H1 (cell line): ENCODE measurements at regions not wholly inside any gene's neighbourhood (a gene's known extent, or its start where the extent isn't known, plus 50 kb on each side); places are given as distances from the start of the nearest gene placed in this dataset.

Source experiments
- CTCF ChIA-PET: fragments of 300-600 bp; sonication (Branson Sonifier 250); formaldehyde crosslinking; loops from one replicate; lab custom pipeline; 2021; ENCODE audit not compliant: partially characterized antibody; lab: Charles Lee
- POLR2A ChIA-PET: fragments of 300-600 bp; sonication (Branson Sonifier 250); formaldehyde crosslinking; loops from one replicate; lab custom pipeline; 2021; ENCODE audit warnings: inconsistent platforms; ENCODE audit not compliant: partially characterized antibody; lab: Charles Lee
- DNase-seq, 2 experiments: peaks; one replicate each; pipeline versions ENCODE4 v3.0.0 to v3.0.0-alpha.2; 2010 to 2022; ENCODE audit warnings: low spot score in 2 of 2, low read depth in 1 of 2, mixed read lengths in 1 of 2
- FAIRE-seq: peaks from 2 replicates; lab custom pipeline; 2011; peaks lifted over from hg19 to GRCh38; lab: Jason Lieb, UNC
- H2AFZ ChIP-seq: 2 replicates; pipeline ENCODE4 v1.8.1; 2012; ENCODE audit warnings: low read length, inconsistent platforms
- H2AK5ac ChIP-seq: 2 replicates; pipeline ENCODE4 v1.6.1; 2013; ENCODE audit warnings: low read depth, low read length
- H2BK120ac ChIP-seq: replicated peaks from 2 replicates; pipeline ENCODE3; 2013; ENCODE audit warnings: low read depth, low read length, inconsistent platforms
- H2BK12ac ChIP-seq: 2 replicates; pipeline ENCODE4 v1.6.1; 2013; ENCODE audit warnings: low read depth, low read length
- H2BK15ac ChIP-seq: 2 replicates; pipeline ENCODE4 v1.6.1; 2013; ENCODE audit warnings: low read length
- H2BK20ac ChIP-seq: 2 replicates; pipeline ENCODE4 v1.6.1; 2013; ENCODE audit warnings: low read length
- H2BK5ac ChIP-seq: 2 replicates; pipeline ENCODE4 v1.6.1; 2013; ENCODE audit warnings: low read depth, low read length
- H3K14ac ChIP-seq: 2 replicates; pipeline ENCODE4 v1.6.1; 2013; ENCODE audit warnings: inconsistent platforms; ENCODE audit not compliant: insufficient read length
- H3K18ac ChIP-seq: 2 replicates; pipeline ENCODE4 v1.6.1; 2013; ENCODE audit warnings: low read length; ENCODE audit errors: extremely low read depth
- H3K23ac ChIP-seq: 2 replicates; pipeline ENCODE4 v1.6.1; 2013; ENCODE audit warnings: inconsistent platforms; ENCODE audit not compliant: insufficient read length
- H3K23me2 ChIP-seq: 2 replicates; pipeline ENCODE4 v1.6.1; 2013; ENCODE audit warnings: low read depth, low read length
- H3K27ac ChIP-seq: 2 replicates; pipeline ENCODE4 v1.6.1; 2011; ENCODE audit warnings: low read depth, low read length, inconsistent platforms
- H3K27me3 ChIP-seq, 4 experiments: replicated peaks in 1 of 4; 1 replicate in 1 of 4; 2 replicates in 3 of 4; pipeline versions ENCODE4 v1.6.1 to v1.8.1; 2011 to 2013; ENCODE audit warnings: low read length in 3 of 4, mild to moderate bottlenecking in 3 of 4, inconsistent platforms in 2 of 4, mixed read lengths in 2 of 4, moderate library complexity in 1 of 4; ENCODE audit not compliant: control insufficient read depth in 3 of 4, insufficient read depth in 3 of 4; ENCODE audit errors: extremely low read depth in 1 of 4
- H3K36me3 ChIP-seq, 4 experiments: 2 replicates each; pipeline versions ENCODE4 v1.6.1 to v1.8.1; 2011 to 2013; ENCODE audit warnings: mild to moderate bottlenecking in 4 of 4, low read length in 3 of 4, moderate library complexity in 2 of 4, control low read depth in 1 of 4, inconsistent platforms in 1 of 4; ENCODE audit not compliant: insufficient read depth in 4 of 4, control insufficient read depth in 2 of 4
- H3K4ac ChIP-seq: replicated peaks from 2 replicates; pipeline ENCODE3; 2013; ENCODE audit warnings: low read length, low read depth, mixed read lengths, inconsistent platforms; ENCODE audit not compliant: insufficient read length
- H3K4me1 ChIP-seq, 4 experiments: replicated peaks in 1 of 4; 1 replicate in 1 of 4; 2 replicates in 3 of 4; pipeline versions ENCODE4 v1.6.1 to v1.8.1; 2011 to 2013; ENCODE audit warnings: low read length in 3 of 4, inconsistent platforms in 2 of 4, mixed read lengths in 1 of 4; ENCODE audit not compliant: insufficient read depth in 4 of 4, control insufficient read depth in 3 of 4
- H3K4me2 ChIP-seq, 2 experiments: 2 replicates each; pipeline versions ENCODE4 v1.6.1 to v1.8.1; 2011 to 2013; ENCODE audit warnings: low read depth in 2 of 2, low read length in 2 of 2, control low read depth in 1 of 2, inconsistent platforms in 1 of 2, mild to moderate bottlenecking in 1 of 2; ENCODE audit not compliant: insufficient read depth in 1 of 2
- H3K4me3 ChIP-seq, 4 experiments: fragments of 200-600, 300-600 bp in 1 of 4; sonication (generic), shearing (Covaris generic), sonication (Bioruptor Twin) in 1 of 4; 2 replicates each; pipeline versions ENCODE4 v1.5.1 to v1.8.1; 2011 to 2016; ENCODE audit warnings: low read length in 4 of 4, low read depth in 3 of 4, control low read depth in 2 of 4, inconsistent platforms in 2 of 4, mild to moderate bottlenecking in 2 of 4, mixed read lengths in 1 of 4, moderate library complexity in 1 of 4; ENCODE audit not compliant: insufficient read depth in 2 of 4; ENCODE audit errors: extremely low read depth in 1 of 4
- H3K56ac ChIP-seq: replicated peaks from 2 replicates; pipeline ENCODE3; 2013; ENCODE audit warnings: low read depth, mild to moderate bottlenecking, mixed read lengths, low read length, inconsistent platforms; ENCODE audit not compliant: insufficient read length
- H3K79me1 ChIP-seq: 2 replicates; pipeline ENCODE4 v1.6.1; 2013; ENCODE audit warnings: low read depth, low read length, control low read depth
- H3K79me2 ChIP-seq, 2 experiments: 2 replicates each; pipeline versions ENCODE4 v1.6.1 to v1.8.1; 2012 to 2013; ENCODE audit warnings: low read length in 2 of 2, mild to moderate bottlenecking in 2 of 2, inconsistent platforms in 1 of 2; ENCODE audit not compliant: insufficient read depth in 2 of 2, control insufficient read depth in 1 of 2
- H3K9ac ChIP-seq, 4 experiments: replicated peaks in 1 of 4; 1 replicate in 1 of 4; 2 replicates in 3 of 4; pipeline versions ENCODE4 v1.6.1 to v1.8.1; 2011 to 2013; ENCODE audit warnings: low read depth in 3 of 4, low read length in 3 of 4, control low read depth in 2 of 4, mild to moderate bottlenecking in 2 of 4, moderate library complexity in 2 of 4, inconsistent platforms in 1 of 4; ENCODE audit errors: extremely low read depth in 1 of 4
- H3K9me3 ChIP-seq, 2 experiments: 2 replicates each; pipeline versions ENCODE4 v1.6.1 to v1.8.1; 2012 to 2013; ENCODE audit warnings: mild to moderate bottlenecking in 2 of 2, moderate library complexity in 2 of 2, control low read depth in 1 of 2, inconsistent platforms in 1 of 2, low read depth in 1 of 2, low read length in 1 of 2, mixed read lengths in 1 of 2; ENCODE audit not compliant: insufficient read depth in 2 of 2
- H4K20me1 ChIP-seq, 2 experiments: replicated peaks in 1 of 2; 2 replicates each; pipeline versions ENCODE3 to v1.8.1; 2011 to 2013; ENCODE audit warnings: inconsistent platforms in 2 of 2, low read length in 2 of 2, mild to moderate bottlenecking in 1 of 2; ENCODE audit not compliant: insufficient read depth in 2 of 2, control insufficient read depth in 1 of 2
- H4K5ac ChIP-seq: 2 replicates; pipeline ENCODE4 v1.6.1; 2013; ENCODE audit warnings: low read length, low read depth, mixed read lengths, inconsistent platforms; ENCODE audit not compliant: insufficient read length
- H4K8ac ChIP-seq: 2 replicates; pipeline ENCODE4 v1.8.0; 2013; ENCODE audit warnings: mild to moderate bottlenecking, moderate library complexity, low read length, inconsistent platforms; ENCODE audit not compliant: insufficient read depth; ENCODE audit errors: extremely low read depth
- H4K91ac ChIP-seq: replicated peaks from 2 replicates; pipeline ENCODE3; 2013; ENCODE audit warnings: low read length, mixed read lengths, inconsistent platforms; ENCODE audit not compliant: insufficient read length
- MAX ChIP-seq: IDR thresholded peaks from 2 replicates; pipeline ENCODE4 v1.6.1; 2012; ENCODE audit warnings: inconsistent platforms
- WGBS, 2 experiments: shearing (Covaris generic) in 1 of 2; methylation state at CpG; one replicate each; pipeline versions ENCODE4 v1.1.6 to v1.1.7; 2013 to 2015; ENCODE audit warnings: low lambda C conversion rate in 2 of 2, mixed read lengths in 2 of 2, inconsistent platforms in 1 of 2, low coverage in 1 of 2, missing lambda C conversion rate in 1 of 2; ENCODE audit not compliant: insufficient replicate concordance in 2 of 2, insufficient coverage in 1 of 2, insufficient read length in 1 of 2; ENCODE audit errors: extremely low coverage in 1 of 2, missing lambda C conversion rate in 1 of 2; 5-methylcytosine and 5-hydroxymethylcytosine counted together

DNA sequence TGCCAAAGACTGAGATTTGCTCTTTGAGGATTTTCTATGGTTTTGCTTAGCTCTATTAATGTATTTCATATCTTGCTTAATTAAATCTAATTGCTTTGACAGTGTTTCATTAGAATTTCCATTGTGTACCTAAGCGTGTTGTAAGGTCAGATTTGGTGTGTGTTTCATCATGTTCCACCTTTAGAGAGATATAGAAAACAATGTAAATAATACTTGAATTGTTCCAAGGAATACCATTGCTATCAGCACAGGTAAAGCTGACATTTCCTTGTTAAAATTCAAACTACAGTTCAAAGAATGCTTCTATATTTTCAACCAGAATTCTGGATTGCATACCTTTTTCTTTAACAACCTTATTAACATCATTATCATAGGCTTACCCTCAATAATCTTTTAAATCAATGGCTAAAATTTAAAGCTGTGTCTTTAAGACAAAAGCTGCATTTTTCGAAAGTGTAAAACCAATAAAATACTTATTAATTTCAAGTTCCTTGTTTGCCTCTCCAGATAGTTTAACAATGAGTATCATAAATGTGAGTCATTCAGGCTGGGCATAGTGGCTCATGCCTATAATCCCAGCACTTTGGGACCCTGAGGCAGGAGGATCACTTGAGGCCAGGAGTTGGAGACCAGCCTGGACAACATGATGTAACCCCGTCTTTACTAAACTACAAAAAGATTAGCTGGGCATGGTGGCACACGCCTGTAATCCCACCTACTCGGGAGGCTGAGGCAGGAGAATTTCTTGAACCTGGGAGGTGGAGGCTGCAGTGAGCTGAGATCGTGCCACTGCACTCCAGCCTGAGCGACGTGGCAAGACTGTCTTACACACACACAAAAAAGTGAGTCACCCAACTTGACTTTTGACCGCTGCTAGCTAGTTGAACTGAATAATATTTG lies 188.0 kb upstream of the PKDCC start:
- ChIA-PET POLR2A (no interaction called here), CTCF (interaction anchor here (0.8 to 3.5 kb wide), 9 partner anchors 8 to 234 kb away, joined by 3 to 36 read pairs (median 4); no protein-coding TSS in a partner anchor)
- no peak overlapping the region for H3K18ac ChIP-seq
- H4K8ac ChIP-seq = no peak overlapping the region
- H3K56ac ChIP-seq = no peak overlapping the region
- no peak overlapping the region for H2BK20ac ChIP-seq
- no peak overlapping the region for H3K4ac ChIP-seq
- FAIRE-seq = no peak
- no peak overlapping the region for H3K14ac ChIP-seq
- no peaks in the 10 kb centered on the region for H3K27me3 ChIP-seq
- H3K4me3 ChIP-seq = no peak overlapping the region
- no peak overlapping the region for H2BK12ac ChIP-seq
- H3K9ac ChIP-seq = no peak overlapping the region
- H3K23ac ChIP-seq = no peak overlapping the region
- no peak overlapping the region for H2AK5ac ChIP-seq
- H2AFZ ChIP-seq = no peak overlapping the region
- H3K27ac ChIP-seq = no peak overlapping the region
- H3K4me1 ChIP-seq = peaks cover 1 to 4% (median 3%) of the 10 kb centered on the region in 4 experiments; a peak in 5 of 7 replicates
- no peaks in the 10 kb centered on the region for H3K79me2 ChIP-seq
- H2BK5ac ChIP-seq = no peak overlapping the region
- no peaks in the 10 kb centered on the region for H3K36me3 ChIP-seq
- H4K20me1 ChIP-seq = no peaks in the 10 kb centered on the region
- DNase-seq = no peak
- H2BK120ac ChIP-seq = no peak overlapping the region
- H3K23me2 ChIP-seq = no peaks in the 10 kb centered on the region
- H4K5ac ChIP-seq = no peak overlapping the region
- no peak overlapping the region for H2BK15ac ChIP-seq
- no peak overlapping the region for H4K91ac ChIP-seq
- H3K4me2 ChIP-seq = no peak overlapping the region
- no peaks in the 10 kb centered on the region for H3K9me3 ChIP-seq
- no peaks in the 10 kb centered on the region for H3K79me1 ChIP-seq
- WGBS, 2 experiments = 93% methylated on average over 9 of the region's 9 CpGs; no CpG with 5 or more reads in 1 of the 2 experiments
- no peak for TF ChIP-seq MAX
